ENCODE measurements at regions not wholly inside any gene's neighbourhood (a gene's known extent, or its start where the extent isn't known, plus 50 kb on each side); places are given as distances from the start of the nearest gene placed in this dataset.
A peak's percentile ranks its signal among the peaks of the same experiment; 100 is the strongest.

DNA sequence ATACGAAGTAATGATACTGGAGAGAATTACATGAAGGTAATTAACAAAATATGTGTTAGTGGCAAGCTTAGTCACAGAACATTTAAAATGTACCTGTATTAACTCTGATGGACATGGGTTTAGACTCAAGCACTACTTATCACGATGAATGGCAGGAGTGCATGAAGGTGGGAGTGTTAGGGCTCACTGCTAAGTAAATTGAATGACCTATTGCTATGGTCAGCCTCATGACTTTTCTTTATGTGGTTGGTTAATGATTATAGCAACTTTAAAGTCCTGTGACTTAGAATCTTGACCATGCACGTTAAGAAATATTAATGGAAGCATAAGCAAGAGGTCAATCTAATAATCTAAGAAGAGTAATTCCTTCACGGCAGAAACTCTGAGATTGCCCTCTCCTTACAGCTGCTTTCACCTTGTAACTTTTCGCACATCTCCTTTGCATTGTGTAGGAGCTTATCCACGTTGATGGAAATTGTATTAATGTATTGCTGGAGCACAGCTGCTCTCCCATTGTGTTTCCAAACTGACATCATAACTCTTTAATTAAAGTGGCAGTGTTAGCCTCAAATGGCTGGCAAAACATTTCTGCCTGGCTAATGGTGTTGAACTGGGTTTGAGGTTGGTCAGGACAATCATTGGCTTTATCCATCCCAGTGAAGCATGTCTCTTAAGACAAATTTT is 114.5 kb downstream of the RXFP2 start:
- no peak for DNase-seq (ENCODE audit: low read depth)

DNA sequence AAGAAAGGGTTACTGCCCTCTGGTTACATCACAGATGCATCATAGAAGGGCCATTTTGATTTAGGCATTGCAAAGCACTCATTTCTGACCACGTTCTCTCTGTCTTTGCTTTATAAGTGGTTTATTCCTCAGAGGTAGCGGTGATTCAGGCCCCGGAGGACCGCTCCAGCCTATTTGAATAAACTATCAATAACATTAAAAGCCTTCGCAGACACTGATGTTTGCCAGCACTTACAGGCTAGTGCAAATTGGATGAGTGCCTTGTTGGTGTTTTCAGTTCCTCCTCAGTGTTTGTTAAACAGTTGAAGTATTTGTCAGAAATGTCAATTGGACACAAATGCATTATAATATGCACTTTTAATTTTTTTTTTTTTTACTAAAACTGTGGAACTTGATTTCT is 120.2 kb downstream of the RXFP2 start:
- no peak for DNase-seq (ENCODE audit: low read depth)

DNA sequence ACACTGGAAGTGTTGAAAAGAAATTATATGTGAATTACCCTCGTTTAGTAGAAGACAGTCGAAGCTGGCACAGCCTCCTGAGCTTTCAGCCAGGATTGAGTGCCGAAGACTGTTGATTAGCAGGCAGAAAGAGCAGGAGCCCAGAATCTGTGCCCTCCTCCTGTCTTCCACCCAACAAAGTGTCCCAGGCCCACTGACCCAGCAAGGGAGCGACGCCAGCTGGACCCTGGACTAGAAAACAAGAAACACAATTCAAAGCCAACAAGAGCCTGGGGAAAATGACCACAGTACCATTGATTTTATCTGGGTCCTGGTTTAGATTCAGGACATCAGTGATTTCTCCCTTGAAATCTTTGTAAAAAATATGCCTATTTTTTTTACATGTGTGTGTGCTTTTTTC is 120.7 kb downstream of the RXFP2 start:
- no peak for DNase-seq (ENCODE audit: low read depth)

DNA sequence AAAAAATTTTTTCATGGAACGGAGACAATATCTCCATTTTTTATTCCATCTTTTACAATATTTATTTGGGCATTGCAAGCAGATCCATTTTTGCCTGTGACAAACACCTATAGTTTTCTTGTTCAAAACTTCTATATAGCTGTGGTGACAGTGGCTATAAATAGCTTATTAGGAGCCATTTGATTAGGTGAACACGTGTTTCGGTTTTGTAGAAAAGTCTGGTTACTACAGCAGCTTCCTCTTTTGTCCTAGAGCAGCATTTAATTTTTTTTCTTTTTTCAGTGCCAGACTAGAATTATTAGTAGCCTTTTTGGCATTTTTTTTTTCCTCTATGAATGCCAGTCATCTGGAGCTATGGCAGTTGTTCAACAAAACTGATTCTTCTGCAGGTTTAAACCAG is 123.5 kb downstream of the RXFP2 start:
- no peak for DNase-seq (ENCODE audit: low read depth)

DNA sequence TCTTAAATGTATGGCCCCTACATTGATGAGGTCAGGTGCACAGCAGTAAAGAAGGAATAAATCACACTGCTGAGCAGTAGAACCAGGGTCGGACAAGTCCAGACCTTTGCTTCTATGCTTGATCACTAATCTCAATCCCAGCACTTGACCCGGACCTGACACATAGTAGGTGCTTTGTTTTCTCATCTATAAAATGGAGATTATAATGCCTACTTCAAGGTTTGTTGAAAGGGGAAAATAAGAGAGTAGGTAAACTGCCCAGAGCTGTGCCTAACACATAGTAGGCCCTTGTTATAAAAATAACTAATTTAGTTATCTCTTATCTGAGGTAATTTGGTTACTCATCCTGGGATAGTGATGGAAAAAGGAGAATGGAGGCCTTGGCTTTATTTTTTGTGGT is 125.0 kb downstream of the RXFP2 start:
- DNase-seq (ENCODE audit: low read depth): no peak

DNA sequence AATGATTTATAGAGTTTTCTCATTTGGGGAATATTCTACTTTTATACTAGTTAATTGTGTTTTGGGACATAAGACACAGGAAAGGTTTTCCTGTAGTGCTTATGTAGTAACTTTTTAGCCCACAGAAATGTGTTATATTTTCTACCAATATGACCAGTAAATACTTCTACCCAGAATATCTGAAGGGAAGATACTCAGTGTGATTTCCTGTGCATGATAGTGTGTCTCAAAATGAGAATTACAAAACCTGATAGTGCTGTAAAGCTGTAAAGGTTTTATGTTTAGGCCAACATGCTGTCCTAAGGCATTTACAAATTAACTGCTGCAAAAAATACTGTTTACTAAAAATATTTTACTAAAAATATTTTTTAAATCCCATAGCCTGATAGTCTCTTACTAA is 126.8 kb downstream of the RXFP2 start:
- no peak for DNase-seq (ENCODE audit: low read depth)

- no peak for DNase-seq (ENCODE audit: low read depth)
Measured at GRCh38 chr13:31867709-31868108, 128.4 kb downstream of the RXFP2 start.

- DNase-seq (ENCODE audit: low read depth): no peak
Measured at GRCh38 chr13:31869582-31869981, 130.3 kb downstream of the RXFP2 start.

- peak; percentile 54 for DNase-seq (ENCODE audit: low read depth)
Measured at GRCh38 chr13:31870511-31870910, 131.2 kb downstream of the RXFP2 start.

GRCh38 chr13:31873145-31873544 is 133.8 kb downstream of the RXFP2 start:
- DNase-seq (ENCODE audit: low read depth): no peak

GRCh38 chr13:31875134-31875533 is 135.8 kb downstream of the RXFP2 start:
- DNase-seq (ENCODE audit: low read depth): no peak

GRCh38 chr13:31878052-31878451 is 138.7 kb downstream of the RXFP2 start:
- no peak for DNase-seq (ENCODE audit: low read depth)

- no peak for DNase-seq (ENCODE audit: low read depth)
Measured at GRCh38 chr13:31878495-31878894, 139.2 kb downstream of the RXFP2 start.

GRCh38 chr13:31878955-31879354 is 139.6 kb downstream of the RXFP2 start:
- no peak for DNase-seq (ENCODE audit: low read depth)

GRCh38 chr13:31880851-31881494 is 141.6 kb downstream of the RXFP2 start:
- peak; percentile 40 for DNase-seq (ENCODE audit: low read depth)

GRCh38 chr13:31881495-31881882 is 142.2 kb downstream of the RXFP2 start:
- no peak for DNase-seq (ENCODE audit: low read depth)

DNA sequence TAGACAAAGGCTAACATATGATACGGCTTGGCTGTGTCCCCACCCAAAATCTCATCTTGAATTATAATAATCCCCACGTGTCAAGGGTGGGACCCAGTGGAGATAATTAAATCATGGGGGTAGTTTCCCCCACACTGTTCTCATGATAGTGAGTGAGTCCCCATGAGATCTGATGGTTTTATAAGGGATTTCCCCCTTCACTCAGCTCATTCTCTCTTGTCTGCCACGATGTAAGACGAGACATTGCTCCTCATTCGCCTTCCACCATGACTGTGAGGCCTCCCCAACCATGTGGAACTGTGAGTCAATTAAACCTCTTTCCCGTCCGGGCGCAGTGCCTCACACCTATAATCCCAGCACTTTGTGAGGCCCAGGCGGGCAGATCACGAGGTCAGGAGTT is 143.5 kb downstream of the RXFP2 start:
- no peak for DNase-seq (ENCODE audit: low read depth)

DNA sequence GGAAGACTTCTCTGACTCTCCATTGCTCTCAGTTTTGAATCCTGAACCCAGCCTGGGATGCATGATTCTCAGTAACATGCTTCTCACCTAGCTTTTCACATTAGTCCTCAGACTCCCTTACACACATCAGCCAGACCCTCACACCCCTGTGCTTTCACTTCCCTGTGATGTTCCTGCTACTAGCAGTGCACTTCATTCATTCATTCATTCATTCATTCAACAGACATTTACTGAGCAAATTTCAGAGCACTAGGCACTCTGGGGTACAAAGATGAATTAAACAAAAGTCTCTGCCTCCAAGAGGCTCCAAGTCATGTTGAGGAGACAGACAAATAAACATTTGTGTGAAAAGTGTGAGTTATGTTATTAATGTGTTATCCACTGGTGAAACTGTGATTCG is 145.2 kb downstream of the RXFP2 start:
- no peak for DNase-seq (ENCODE audit: low read depth)

GRCh38 chr13:31885994-31886393 is 145.6 kb upstream of the FRY start:
- DNase-seq (ENCODE audit: low read depth): peak; percentile 68

- peak; percentile 46 for DNase-seq (ENCODE audit: low read depth)
Measured at GRCh38 chr13:31887286-31887685, 144.3 kb upstream of the FRY start.

- peak; percentile 52 for DNase-seq (ENCODE audit: low read depth)
Measured at GRCh38 chr13:31890946-31891345, 140.6 kb upstream of the FRY start.

DNA sequence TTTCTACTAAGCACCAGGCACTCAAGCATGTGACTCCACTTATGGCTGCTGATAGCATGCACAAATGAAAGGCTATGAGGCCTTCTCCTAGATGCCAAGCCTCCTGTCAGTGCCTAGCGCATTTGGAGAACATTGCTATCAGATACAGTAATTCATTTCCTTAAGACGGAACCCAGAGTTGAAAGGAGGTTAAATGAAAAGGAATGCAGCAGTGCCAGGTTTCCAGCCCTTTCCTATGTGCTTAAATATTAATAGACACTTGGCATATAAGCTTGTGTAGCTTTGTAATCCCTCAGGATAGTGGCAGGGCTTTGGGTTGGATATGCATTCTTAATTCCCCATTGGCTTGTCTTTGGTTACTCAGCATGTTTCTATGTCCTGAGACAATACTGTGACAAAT is 140.1 kb upstream of the FRY start:
- peak; percentile 72 for DNase-seq (ENCODE audit: low read depth)

DNA sequence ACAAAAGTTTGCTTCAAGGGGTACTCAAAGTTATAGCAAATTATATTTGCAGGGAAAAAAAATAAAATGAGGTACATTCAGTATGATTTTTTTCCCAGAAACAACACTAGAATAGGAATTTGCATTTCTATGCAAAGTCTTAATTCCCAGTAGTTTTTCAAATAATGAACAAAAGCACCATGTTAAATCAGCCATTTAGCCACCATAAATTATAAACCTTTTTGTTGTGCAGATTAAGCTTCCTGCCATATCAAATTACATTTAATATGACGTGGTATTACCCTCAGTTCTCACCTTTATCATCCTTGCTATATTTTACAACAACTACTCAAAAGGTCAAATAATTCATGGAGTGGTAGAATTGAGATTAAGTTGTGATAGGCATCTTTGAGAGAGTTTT is 136.6 kb upstream of the FRY start:
- DNase-seq (ENCODE audit: low read depth): no peak

All from myocyte (in vitro differentiated cells).